Gastrocnemius medialis (tissue), 4 donors: ENCODE measurements at regions not wholly inside any gene's neighbourhood (a gene's known extent, or its start where the extent isn't known, plus 50 kb on each side); places are given as distances from the start of the nearest gene placed in this dataset.

Experiments
- POLR2A ChIP-seq, 2 donors: fragments of 450-650 bp; IDR thresholded peaks; one replicate each; pipeline ENCODE4 v1.6.1; 2017; ENCODE audit warnings: antibody characterized with exemption in 2 of 2, mild to moderate bottlenecking in 2 of 2, moderate library complexity in 2 of 2
- TF ChIP-seq, protein P1 (sequence below), 5 experiments: fragments of 450-650 bp in 3 of 5; fragments of 200-600 bp in 2 of 5; sonication (generic) in 2 of 5; IDR thresholded peaks in 4 of 5; conservative IDR thresholded peaks in 1 of 5; 1 replicate in 4 of 5; 2 replicates in 1 of 5; pipeline ENCODE4 v1.5.1; 2016 to 2019; ENCODE audit warnings: antibody characterized with exemption in 5 of 5, mild to moderate bottlenecking in 3 of 5, moderate library complexity in 3 of 5

DNA sequence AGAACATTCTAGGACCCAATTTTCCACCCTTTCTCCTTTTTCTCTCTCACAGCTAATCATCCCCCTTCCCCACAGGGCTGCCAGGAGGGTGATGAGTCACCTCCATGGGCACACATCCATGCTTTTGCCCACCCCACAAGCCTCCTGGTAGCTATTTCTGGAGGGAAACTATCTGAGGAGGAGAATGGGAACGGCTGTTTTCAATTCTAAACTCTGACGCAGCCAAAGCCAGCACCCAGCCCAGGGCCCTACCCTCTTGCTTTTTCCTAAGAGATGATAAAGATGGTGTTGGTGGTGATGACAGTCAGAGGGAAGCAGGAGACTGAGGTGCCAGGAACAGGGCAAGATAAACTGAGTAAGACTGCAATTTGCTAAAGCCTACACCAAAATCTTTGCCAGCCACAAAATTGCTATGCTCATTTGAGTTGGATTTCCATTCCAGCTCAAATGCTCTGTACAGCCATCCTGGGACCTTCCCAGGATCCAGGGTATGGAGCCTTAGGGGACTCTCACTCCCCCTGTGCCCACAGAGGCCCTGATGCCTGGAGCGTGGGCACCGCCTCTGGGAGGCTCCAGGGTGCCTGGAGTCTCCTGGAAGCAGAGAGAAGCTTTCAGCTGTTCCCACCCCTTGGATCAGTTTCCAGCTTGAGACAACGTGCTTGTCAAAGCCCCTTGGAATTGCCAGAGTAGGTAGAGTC, 62.0 kb upstream of the FZD7 start:
- TF ChIP-seq, protein P1, sequence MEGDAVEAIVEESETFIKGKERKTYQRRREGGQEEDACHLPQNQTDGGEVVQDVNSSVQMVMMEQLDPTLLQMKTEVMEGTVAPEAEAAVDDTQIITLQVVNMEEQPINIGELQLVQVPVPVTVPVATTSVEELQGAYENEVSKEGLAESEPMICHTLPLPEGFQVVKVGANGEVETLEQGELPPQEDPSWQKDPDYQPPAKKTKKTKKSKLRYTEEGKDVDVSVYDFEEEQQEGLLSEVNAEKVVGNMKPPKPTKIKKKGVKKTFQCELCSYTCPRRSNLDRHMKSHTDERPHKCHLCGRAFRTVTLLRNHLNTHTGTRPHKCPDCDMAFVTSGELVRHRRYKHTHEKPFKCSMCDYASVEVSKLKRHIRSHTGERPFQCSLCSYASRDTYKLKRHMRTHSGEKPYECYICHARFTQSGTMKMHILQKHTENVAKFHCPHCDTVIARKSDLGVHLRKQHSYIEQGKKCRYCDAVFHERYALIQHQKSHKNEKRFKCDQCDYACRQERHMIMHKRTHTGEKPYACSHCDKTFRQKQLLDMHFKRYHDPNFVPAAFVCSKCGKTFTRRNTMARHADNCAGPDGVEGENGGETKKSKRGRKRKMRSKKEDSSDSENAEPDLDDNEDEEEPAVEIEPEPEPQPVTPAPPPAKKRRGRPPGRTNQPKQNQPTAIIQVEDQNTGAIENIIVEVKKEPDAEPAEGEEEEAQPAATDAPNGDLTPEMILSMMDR (IDR thresholded peaks at IDR 0.05 in 4 of 5, conservative IDR thresholded peaks at IDR 0.05 in 1 of 5), result no peak
- TF ChIP-seq POLR2A (IDR thresholded peaks at IDR 0.05), result no peak
